ENCODE measurements at regions not wholly inside any gene's neighbourhood (a gene's known extent, or its start where the extent isn't known, plus 50 kb on each side); places are given as distances from the start of the nearest gene placed in this dataset.

GRCh38 chr5:1652873-1653697, 129.3 kb upstream of the LPCAT1 start:
- Histone ChIP-seq H2AFZ (ENCODE audit: low read depth, low read length, poor library complexity, severe bottlenecking) (no peak overlapping the region), H3K4me1 (ENCODE audit: control insufficient read depth in 1 of 2, insufficient read depth in 2 of 2, low read length in 2 of 2) (peaks cover 0 to 9% of the 10 kb centered on the region in 2 experiments; a peak in 1 of 4 replicates), H3K9me3 (ENCODE audit: control insufficient read depth in 1 of 2, insufficient read depth in 1 of 2, low read depth in 1 of 2, low read length in 2 of 2) (no peaks in the 10 kb centered on the region), H3K9me2 (ENCODE audit: insufficient read depth) (no peaks in the 10 kb centered on the region), H3K4me3 (replicated peaks in 1 of 2; ENCODE audit: low read depth in 1 of 2, low read length in 2 of 2) (no peak overlapping the region), H3K9ac (ENCODE audit: low read length) (no peak overlapping the region), H3K27ac (ENCODE audit: low read depth, low read length) (no peak overlapping the region), H4K20me1 (ENCODE audit: insufficient read depth) (no peaks in the 10 kb centered on the region), H3K36me3 (ENCODE audit: control insufficient read depth in 1 of 2, insufficient read depth in 2 of 2, low read length in 2 of 2) (no peaks in the 10 kb centered on the region), H3K79me2 (ENCODE audit: insufficient read depth, low read length) (no peaks in the 10 kb centered on the region), H3K27me3 (ENCODE audit: insufficient read depth, low read length) (0 out of 2 replicates have a peak, but pooled peaks cover 2% of the 10 kb centered on the region), H3K4me2 (ENCODE audit: low read length) (peak overlapping the region; percentile 63)
- intact Hi-C loops (cut with micrococcal nuclease), result no loop called here
- no peak for TF ChIP-seq TCF7L2 (IDR thresholded peaks at IDR 0.05; ENCODE audit: borderline replicate concordance, extremely low read depth, insufficient read depth, insufficient read length)
- no TSS peak for BruUV-seq (replicated peaks)
- ChIA-PET POLR2A (no interaction called here), CTCF (interaction anchor here (1.2 kb wide), 1 partner anchor 479 kb away, joined by 3 read pairs; no protein-coding TSS in a partner anchor), RAD21 (ENCODE audit: low non-redundant PET in 1 of 2, low total read pairs in 2 of 2, uncharacterized antibody in 2 of 2, unreplicated experiment in 2 of 2) (no interaction called here)
- no peak; the same call in 1 of the 2 replicates for ATAC-seq
- no peak for DNase-seq (ENCODE audit: low read depth, low spot score)

DNA sequence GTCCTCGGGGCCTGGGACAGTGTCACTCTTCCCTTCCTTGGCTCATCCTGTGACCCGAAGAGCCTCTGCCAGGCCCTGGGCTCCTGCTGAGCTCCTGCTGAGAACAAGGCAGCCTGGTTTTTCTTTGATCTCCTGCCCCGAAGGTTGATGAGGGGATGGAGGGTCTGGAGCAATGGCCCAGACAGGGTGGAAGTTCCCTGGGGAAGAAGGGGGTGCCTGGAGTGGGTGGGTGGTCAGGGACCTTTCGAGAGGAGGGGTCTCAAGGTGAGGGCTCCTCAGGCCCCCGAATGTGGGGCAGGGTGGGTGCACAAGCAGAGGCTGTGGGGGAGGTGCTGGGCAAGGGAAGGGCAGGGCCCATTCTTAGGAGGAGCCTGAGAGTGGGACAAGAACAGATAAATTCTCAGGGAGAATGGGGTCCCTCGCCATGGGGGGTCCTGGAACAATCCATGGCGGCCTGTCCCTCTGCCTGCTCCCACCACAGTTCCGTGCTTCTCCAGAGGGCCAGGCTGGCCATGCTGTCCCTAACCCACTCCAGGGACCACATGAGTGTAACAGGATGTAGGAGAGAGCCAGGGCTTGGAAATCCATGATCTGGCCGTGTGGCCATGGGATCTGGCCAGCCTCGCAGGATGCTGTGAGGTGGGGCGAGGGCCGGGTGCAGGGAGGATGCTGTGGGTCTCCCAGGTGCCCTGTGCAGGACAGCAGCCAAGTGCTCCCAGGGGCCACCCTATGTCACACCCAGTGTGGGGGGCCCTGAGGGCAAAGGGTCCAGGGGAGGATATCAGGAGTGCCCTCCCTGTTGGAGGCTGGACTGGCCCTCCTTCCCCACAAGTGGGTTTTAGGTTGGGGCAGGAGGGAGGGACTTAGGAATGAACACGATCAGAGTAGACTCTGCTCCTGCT, 128.5 kb upstream of the LPCAT1 start:
- TF ChIP-seq JUND (IDR thresholded peaks at IDR 0.05), result no peak
- peak; percentile 71 for TF ChIP-seq TCF7L2 (IDR thresholded peaks at IDR 0.05; ENCODE audit: borderline replicate concordance, extremely low read depth, insufficient read depth, insufficient read length)
- Histone ChIP-seq H4K20me1 (ENCODE audit: insufficient read depth) (no peaks in the 10 kb centered on the region), H3K4me3 (replicated peaks in 1 of 2; ENCODE audit: low read depth in 1 of 2, low read length in 2 of 2) (no peak overlapping the region), H3K9ac (ENCODE audit: low read length) (no peak overlapping the region), H3K36me3 (ENCODE audit: control insufficient read depth in 1 of 2, insufficient read depth in 2 of 2, low read length in 2 of 2) (no peaks in the 10 kb centered on the region), H3K27me3 (ENCODE audit: insufficient read depth, low read length) (0 out of 2 replicates have a peak, but pooled peaks cover 2% of the 10 kb centered on the region), H2AFZ (ENCODE audit: low read depth, low read length, poor library complexity, severe bottlenecking) (no peak overlapping the region), H3K9me2 (ENCODE audit: insufficient read depth) (no peaks in the 10 kb centered on the region), H3K4me1 (ENCODE audit: control insufficient read depth in 1 of 2, insufficient read depth in 2 of 2, low read length in 2 of 2) (peaks cover 0 to 9% of the 10 kb centered on the region in 2 experiments; a peak in 1 of 4 replicates), H3K27ac (ENCODE audit: low read depth, low read length) (no peak overlapping the region), H3K79me2 (ENCODE audit: insufficient read depth, low read length) (no peaks in the 10 kb centered on the region), H3K4me2 (ENCODE audit: low read length) (no peak overlapping the region), H3K9me3 (ENCODE audit: control insufficient read depth in 1 of 2, insufficient read depth in 1 of 2, low read depth in 1 of 2, low read length in 2 of 2) (no peaks in the 10 kb centered on the region)
- intact Hi-C loops (cut with micrococcal nuclease), result no loop called here
- BruUV-seq (replicated peaks), result no TSS peak
- no peak for DNase-seq (ENCODE audit: low read depth, low spot score)
- no peak for ATAC-seq
- ChIA-PET POLR2A (no interaction called here), RAD21 (ENCODE audit: low non-redundant PET in 1 of 2, low total read pairs in 2 of 2, uncharacterized antibody in 2 of 2, unreplicated experiment in 2 of 2) (no interaction called here), CTCF (interaction anchor here (1.2 kb wide), 1 partner anchor 478 kb away, joined by 3 read pairs; no protein-coding TSS in a partner anchor)
